HG02642 (cell line): ENCODE measurements at regions not wholly inside any gene's neighbourhood (a gene's known extent, or its start where the extent isn't known, plus 50 kb on each side); places are given as distances from the start of the nearest gene placed in this dataset.

ENCODE experiments used
- ATAC-seq: cut with Tn5 transposase; IDR thresholded peaks from one replicate; pipeline ENCODE4 v1.9.1; 2021; ENCODE audit warnings: mild to moderate bottlenecking; ENCODE audit not compliant: unreplicated experiment, poor library complexity

GRCh38 chr3:103685939-103686338 is 1251.1 kb downstream of the ZPLD1 start:
- ATAC-seq = no peak

GRCh38 chr3:103690536-103690935 is 1255.7 kb downstream of the ZPLD1 start:
- no peak for ATAC-seq

GRCh38 chr3:103693831-103694230 is 1259.0 kb downstream of the ZPLD1 start:
- ATAC-seq = no peak

- ATAC-seq = no peak
These were observed 1263.8 kb downstream of the ZPLD1 start for GRCh38 chr3:103698646-103699045.

GRCh38 chr3:103699228-103699627 is 1264.4 kb downstream of the ZPLD1 start:
- no peak for ATAC-seq

- ATAC-seq = no peak
These were observed 1270.8 kb downstream of the ZPLD1 start for GRCh38 chr3:103705641-103706040.

- ATAC-seq = no peak
These were observed 1271.9 kb downstream of the ZPLD1 start for GRCh38 chr3:103706671-103707070.

- no peak for ATAC-seq
These were observed 1276.9 kb downstream of the ZPLD1 start for GRCh38 chr3:103711670-103712069.

GRCh38 chr3:103712320-103713008 is 1277.6 kb downstream of the ZPLD1 start:
- no peak for ATAC-seq

- ATAC-seq = no peak
These were observed 1294.7 kb downstream of the ZPLD1 start for GRCh38 chr3:103729547-103729946.

- no peak for ATAC-seq
These were observed 1295.9 kb downstream of the ZPLD1 start for GRCh38 chr3:103730744-103731143.

GRCh38 chr3:103752986-103753385 is 1318.2 kb downstream of the ZPLD1 start:
- no peak for ATAC-seq

- ATAC-seq = no peak
These were observed 1332.8 kb downstream of the ZPLD1 start for GRCh38 chr3:103767635-103768034.

- no peak for ATAC-seq
These were observed 1350.2 kb downstream of the ZPLD1 start for GRCh38 chr3:103785017-103785416.

GRCh38 chr3:103785537-103785936 is 1350.7 kb downstream of the ZPLD1 start:
- ATAC-seq = no peak

GRCh38 chr3:103786296-103786695 is 1351.5 kb downstream of the ZPLD1 start:
- no peak for ATAC-seq

- ATAC-seq = no peak
These were observed 1352.5 kb downstream of the ZPLD1 start for GRCh38 chr3:103787164-103787871.

- no peak for ATAC-seq
These were observed 1353.1 kb downstream of the ZPLD1 start for GRCh38 chr3:103787879-103788278.

- no peak for ATAC-seq
These were observed 1357.1 kb downstream of the ZPLD1 start for GRCh38 chr3:103791786-103792515.

GRCh38 chr3:103794656-103795055 is 1359.8 kb downstream of the ZPLD1 start:
- ATAC-seq = no peak

- ATAC-seq = no peak
These were observed 1361.3 kb downstream of the ZPLD1 start for GRCh38 chr3:103796068-103796467.
